Prostate gland (tissue), 2 donors: ENCODE measurements at regions not wholly inside any gene's neighbourhood (a gene's known extent, or its start where the extent isn't known, plus 50 kb on each side); places are given as distances from the start of the nearest gene placed in this dataset.

Source experiments
- CTCF ChIP-seq, 4 experiments: fragments of 200-600 bp in 2 of 4; fragments of 450-650 bp in 2 of 4; sonication (generic) in 2 of 4; IDR thresholded peaks; 1 replicate in 3 of 4; 2 replicates in 1 of 4; pipeline ENCODE4 v1.5.1; 2016 to 2019; ENCODE audit warnings: antibody characterized with exemption in 4 of 4, mild to moderate bottlenecking in 2 of 4, moderate library complexity in 2 of 4
- POLR2AphosphoS5 ChIP-seq: sonication (generic); formaldehyde crosslinking; IDR thresholded peaks from one replicate; pipeline ENCODE4 v1.6.1; 2017; ENCODE audit warnings: antibody characterized with exemption

- TF ChIP-seq POLR2AphosphoS5 (no peak), CTCF (IDR thresholded peaks at IDR 0.05) (no peak)
Observed at GRCh38 chr10:128929131-128929530, 537.9 kb upstream of the MGMT start.
